ENCODE measurements at regions not wholly inside any gene's neighbourhood (a gene's known extent, or its start where the extent isn't known, plus 50 kb on each side); places are given as distances from the start of the nearest gene placed in this dataset.
A peak's percentile ranks its signal among the peaks of the same experiment; 100 is the strongest.
"Not testable (repeated sequence)": the region's sequence is repeated elsewhere in the genome, so short reads cannot be mapped to it uniquely, and the experiment has no call there.

- DNase-seq (ENCODE audit: low spot score), result no peak
Observed at GRCh38 chr3:104004956-104005355, 1361.8 kb upstream of the ALCAM start.

GRCh38 chr3:104005815-104006214 is 1360.9 kb upstream of the ALCAM start:
- DNase-seq (ENCODE audit: low spot score), result no peak

GRCh38 chr3:104018541-104018940 is 1348.2 kb upstream of the ALCAM start:
- DNase-seq (ENCODE audit: low spot score), result no peak

- no peak for DNase-seq (ENCODE audit: low spot score)
Observed at GRCh38 chr3:104031598-104031997, 1335.1 kb upstream of the ALCAM start.

GRCh38 chr3:104032283-104032682 is 1334.4 kb upstream of the ALCAM start:
- no peak for DNase-seq (ENCODE audit: low spot score)

GRCh38 chr3:104040896-104041295 is 1325.8 kb upstream of the ALCAM start:
- no peak for DNase-seq (ENCODE audit: low spot score)

- DNase-seq (ENCODE audit: low spot score), result not testable (repeated sequence)
Observed at GRCh38 chr3:104043001-104043543, 1323.6 kb upstream of the ALCAM start.

- peak; percentile 30 for DNase-seq (ENCODE audit: low spot score)
Observed at GRCh38 chr3:104044002-104044401, 1322.7 kb upstream of the ALCAM start.

GRCh38 chr3:104066658-104067057 is 1300.1 kb upstream of the ALCAM start:
- DNase-seq (ENCODE audit: low spot score), result no peak

- DNase-seq (ENCODE audit: low spot score), result no peak
Observed at GRCh38 chr3:104069114-104069513, 1297.6 kb upstream of the ALCAM start.

GRCh38 chr3:104070906-104071305 is 1295.8 kb upstream of the ALCAM start:
- DNase-seq (ENCODE audit: low spot score), result no peak

GRCh38 chr3:104080088-104080626 is 1286.6 kb upstream of the ALCAM start:
- DNase-seq (ENCODE audit: low spot score), result no peak

GRCh38 chr3:104088738-104089137 is 1278.0 kb upstream of the ALCAM start:
- DNase-seq (ENCODE audit: low spot score), result no peak

- not testable (repeated sequence) for DNase-seq (ENCODE audit: low spot score)
Observed at GRCh38 chr3:104089987-104090386, 1276.7 kb upstream of the ALCAM start.

- DNase-seq (ENCODE audit: low spot score), result no peak
Observed at GRCh38 chr3:104101736-104102135, 1265.0 kb upstream of the ALCAM start.

- DNase-seq (ENCODE audit: low spot score), result peak; percentile 33
Observed at GRCh38 chr3:104102386-104102785, 1264.3 kb upstream of the ALCAM start.

- DNase-seq (ENCODE audit: low spot score), result no peak
Observed at GRCh38 chr3:104106276-104106675, 1260.4 kb upstream of the ALCAM start.

- no peak for DNase-seq (ENCODE audit: low spot score)
Observed at GRCh38 chr3:104108522-104108921, 1258.2 kb upstream of the ALCAM start.

- DNase-seq (ENCODE audit: low spot score), result no peak
Observed at GRCh38 chr3:104126463-104126862, 1240.2 kb upstream of the ALCAM start.

GRCh38 chr3:104126864-104127553 is 1239.7 kb upstream of the ALCAM start:
- no peak for DNase-seq (ENCODE audit: low spot score)

GRCh38 chr3:104127830-104128229 is 1238.9 kb upstream of the ALCAM start:
- no peak for DNase-seq (ENCODE audit: low spot score)

GRCh38 chr3:104132566-104133403 is 1233.9 kb upstream of the ALCAM start:
- peak; percentile 12 for DNase-seq (ENCODE audit: low spot score)

- DNase-seq (ENCODE audit: low spot score), result no peak
Observed at GRCh38 chr3:104133630-104134029, 1233.1 kb upstream of the ALCAM start.
